GM21423 (cell line): ENCODE measurements at regions not wholly inside any gene's neighbourhood (a gene's known extent, or its start where the extent isn't known, plus 50 kb on each side); places are given as distances from the start of the nearest gene placed in this dataset.

Experiments
- ATAC-seq: cut with Tn5 transposase; IDR thresholded peaks from one replicate; pipeline ENCODE4 v1.9.1; 2021; ENCODE audit warnings: mild to moderate bottlenecking, moderate library complexity; ENCODE audit not compliant: unreplicated experiment

DNA sequence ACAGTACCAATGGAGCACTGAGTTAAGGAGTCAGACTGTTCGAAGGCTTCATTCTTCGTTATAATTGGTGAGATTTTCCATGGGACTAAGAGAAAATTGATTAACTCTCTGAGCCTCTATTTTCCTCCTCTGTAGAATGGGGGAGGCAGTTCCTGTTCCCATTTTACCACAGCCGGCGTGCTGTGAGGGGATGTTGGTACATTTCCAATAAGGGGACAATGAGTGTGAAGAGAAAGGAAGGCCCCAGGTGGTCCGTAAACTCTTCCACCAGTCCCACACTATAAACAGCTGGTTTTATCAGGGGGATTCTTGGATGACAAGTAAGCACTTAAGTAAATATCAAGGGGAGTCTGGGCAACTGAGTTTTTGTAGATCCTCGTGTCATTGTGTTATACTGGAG lies 109.9 kb downstream of the DAD1 start:
- no peak for ATAC-seq

DNA sequence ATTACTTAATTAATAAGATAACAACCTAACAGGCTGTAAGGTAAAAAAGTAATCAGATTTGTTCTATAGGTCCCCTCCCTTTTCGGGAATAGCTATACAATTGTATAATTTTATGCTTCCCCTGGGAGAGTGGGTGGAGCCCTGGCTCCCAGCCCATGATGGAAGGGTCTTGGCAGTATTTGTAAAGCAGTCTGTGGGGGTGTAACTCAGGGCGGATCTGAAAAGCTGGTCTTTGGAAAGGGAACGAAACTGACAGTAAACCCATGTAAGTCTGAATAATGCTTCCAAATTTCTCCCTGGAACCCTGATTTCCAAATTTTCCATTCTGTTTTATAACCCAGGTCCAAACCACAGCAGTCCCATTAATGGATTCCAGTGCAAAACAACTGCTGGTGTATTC lies 110.4 kb downstream of the DAD1 start:
- no peak for ATAC-seq

- ATAC-seq: no peak
Measured at GRCh38 chr14:22478247-22478646, 110.8 kb downstream of the DAD1 start.

- ATAC-seq: no peak
Measured at GRCh38 chr14:22477569-22478194, 111.3 kb downstream of the DAD1 start.

DNA sequence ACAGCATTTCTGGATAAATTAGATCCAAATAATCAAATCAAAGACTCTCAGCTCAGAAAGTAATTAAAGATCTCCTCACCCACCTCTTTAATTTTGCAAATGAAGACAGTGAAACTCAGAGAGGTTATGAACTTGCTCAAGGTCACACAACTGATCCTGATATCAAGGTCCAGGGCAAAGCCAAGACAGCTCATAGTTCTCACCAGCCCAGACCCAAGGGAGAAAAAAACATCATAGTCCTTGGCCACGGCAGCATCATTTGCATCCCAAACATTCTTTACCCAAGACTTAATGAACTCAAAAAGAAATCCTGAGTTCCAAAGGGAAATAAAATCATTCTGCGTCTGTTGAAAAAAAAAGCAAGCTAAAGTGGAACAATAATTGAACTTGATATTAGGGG lies 112.1 kb downstream of the DAD1 start:
- no peak for ATAC-seq

DNA sequence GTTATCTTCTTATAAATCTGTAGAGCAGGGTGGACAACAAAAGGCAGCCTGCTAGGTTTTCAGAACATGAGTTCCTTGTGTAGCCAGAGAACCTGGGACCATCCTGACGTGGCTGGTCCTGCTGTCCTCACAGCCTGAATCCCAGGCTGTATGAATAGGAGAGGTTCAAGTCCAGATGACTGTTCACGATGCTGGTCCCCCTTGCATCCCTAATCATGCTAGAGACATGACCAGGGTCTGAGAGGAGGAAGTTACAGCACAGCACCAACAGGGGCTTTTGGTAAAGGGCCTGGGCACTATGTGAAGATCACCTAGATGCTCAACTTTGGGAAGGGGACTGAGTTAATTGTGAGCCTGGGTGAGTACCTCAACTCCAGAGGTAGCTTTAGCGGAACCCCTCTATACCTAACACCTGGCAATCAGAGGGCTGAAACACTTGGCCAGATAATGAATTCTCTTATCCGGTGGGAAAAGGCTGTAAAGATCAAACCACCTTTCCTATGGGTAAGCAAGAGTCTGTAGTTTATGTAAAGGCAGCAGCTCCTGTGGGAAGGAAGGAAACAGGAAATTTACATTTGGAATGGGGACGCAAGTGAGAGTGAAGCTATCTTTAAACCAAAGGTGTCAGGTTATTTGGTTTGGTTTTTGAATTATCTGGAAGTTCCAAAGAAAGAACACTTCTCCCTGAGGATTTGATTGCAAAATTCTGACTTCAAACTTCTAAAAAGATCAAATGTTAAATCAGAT lies 112.8 kb downstream of the DAD1 start:
- ATAC-seq: no peak

GRCh38 chr14:22475381-22475780 lies 113.6 kb downstream of the DAD1 start:
- ATAC-seq: no peak

DNA sequence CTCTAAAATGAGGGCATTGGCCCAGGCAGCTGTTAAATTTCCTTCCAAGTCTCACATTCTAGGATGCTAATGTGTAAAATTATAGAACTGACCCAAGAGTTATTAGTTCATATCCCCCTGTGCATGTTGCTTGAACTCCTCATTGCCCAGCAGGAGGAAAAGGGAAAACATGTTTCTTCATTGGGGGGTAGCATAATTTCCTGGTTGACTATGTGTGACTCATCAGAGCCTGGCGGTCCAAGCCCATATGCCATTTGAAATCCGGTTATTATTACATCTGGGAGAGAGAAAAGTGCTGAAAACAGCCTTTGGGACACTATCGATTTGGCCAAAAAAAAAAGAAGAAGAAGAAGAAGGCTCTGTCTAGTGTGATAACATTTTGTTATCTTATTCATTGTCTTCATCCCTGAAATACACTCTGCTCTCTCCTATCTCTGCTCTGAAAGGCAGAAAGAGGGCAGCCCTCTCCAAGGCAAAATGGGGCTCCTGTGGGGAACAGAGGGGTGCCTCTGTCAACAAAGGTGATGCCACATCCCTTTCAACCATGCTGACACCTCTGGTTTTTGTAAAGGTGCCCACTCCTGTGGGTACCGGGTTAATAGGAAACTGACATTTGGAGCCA lies 114.2 kb downstream of the DAD1 start:
- no peak for ATAC-seq

DNA sequence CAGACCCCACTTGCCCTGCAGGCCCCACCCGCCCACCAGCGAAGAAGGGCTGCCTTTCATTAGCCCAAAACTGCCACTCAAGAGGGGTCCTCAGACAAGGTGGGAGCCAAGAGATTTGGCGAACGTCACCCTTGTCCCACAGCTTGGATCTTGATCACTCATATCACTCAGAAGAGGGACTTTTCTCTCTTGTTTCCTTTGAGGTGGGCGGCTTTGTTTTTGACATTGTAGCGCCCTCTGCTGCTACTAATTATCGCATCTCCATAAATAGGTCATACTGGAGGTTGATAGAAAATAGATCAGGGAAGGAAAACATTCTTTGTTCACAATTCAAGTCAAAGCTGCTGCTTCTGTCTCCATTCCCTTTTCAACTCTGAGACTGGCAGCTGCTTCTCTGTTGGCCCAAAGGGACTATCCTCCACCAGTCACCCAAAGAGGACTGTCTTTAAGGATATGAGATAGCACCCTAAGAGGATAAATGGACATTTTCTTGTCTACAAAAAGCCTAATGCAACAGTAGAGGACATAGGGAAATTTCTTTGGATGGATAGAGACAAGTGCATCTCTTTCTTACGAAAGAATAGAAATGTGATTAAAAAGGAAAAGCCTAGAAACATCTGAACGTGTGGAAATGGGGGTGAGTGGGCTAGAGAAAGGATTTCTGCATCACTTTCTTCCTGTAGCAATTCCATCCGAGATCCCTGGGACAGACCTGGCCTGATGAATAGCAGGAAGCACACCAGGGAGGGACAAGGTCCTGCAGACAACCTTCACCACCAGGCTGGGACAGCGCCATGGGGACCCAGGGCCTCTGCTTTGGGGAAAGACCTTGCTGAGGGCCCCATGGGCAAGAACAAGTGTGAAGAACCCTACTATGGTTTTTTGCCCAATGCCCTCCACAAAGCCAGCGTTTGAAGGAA lies 115.8 kb downstream of the DAD1 start:
- no peak for ATAC-seq

- ATAC-seq: no peak
Measured at GRCh38 chr14:22472466-22472865, 116.6 kb downstream of the DAD1 start.

DNA sequence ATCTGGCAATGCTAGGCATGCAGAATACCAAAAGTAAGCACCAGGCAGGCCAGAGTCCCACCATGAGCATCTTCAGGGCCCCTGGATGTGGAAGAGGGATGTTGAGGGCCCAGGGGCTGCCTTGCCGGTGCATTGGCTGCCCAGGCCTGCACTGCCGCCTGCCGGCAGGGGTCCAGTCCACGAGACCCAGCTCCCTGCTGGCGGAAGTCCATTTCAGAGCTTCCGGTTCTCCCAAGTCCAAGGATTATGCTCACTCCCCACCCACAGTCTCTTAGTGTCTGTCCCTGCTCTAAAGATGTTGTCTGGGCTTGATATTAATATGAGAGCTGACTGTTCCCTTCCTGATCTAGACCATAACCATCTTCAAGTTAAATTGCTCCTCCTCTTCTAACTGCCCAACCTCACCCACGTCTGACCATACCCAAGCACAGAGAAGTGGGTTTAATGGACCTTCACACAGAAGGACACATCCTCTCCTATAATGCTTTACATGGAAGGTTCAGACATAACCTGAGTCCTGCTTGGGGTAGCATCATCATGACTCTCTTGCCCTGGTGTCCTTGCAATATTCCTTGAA lies 117.4 kb downstream of the DAD1 start:
- ATAC-seq: no peak

GRCh38 chr14:22469538-22470303 lies 119.3 kb downstream of the DAD1 start:
- no peak for ATAC-seq

- ATAC-seq: no peak
Measured at GRCh38 chr14:22468830-22469229, 120.2 kb downstream of the DAD1 start.

DNA sequence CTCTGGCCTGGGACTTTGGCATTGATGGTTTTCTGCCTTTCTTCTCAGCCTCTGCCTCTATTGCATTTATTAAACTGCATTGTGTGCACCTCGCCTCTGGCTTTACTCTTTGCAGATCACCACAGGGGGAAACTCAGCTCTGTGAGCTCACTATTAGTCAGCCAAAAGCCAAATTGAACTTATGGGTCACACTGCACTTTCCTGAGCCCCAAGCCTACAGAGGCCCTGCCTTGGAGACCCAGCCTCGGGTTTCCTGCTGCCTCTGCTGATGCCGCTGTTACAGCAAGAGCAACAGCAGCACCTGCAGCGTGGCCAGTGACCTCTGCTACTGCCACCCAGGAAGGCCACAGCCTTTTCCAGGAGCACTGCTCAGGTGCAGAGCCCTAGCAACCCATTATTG lies 122.5 kb downstream of the DAD1 start:
- no peak for ATAC-seq

- peak; percentile 1 for ATAC-seq
Measured at GRCh38 chr14:22465201-22465840, 123.7 kb downstream of the DAD1 start.

DNA sequence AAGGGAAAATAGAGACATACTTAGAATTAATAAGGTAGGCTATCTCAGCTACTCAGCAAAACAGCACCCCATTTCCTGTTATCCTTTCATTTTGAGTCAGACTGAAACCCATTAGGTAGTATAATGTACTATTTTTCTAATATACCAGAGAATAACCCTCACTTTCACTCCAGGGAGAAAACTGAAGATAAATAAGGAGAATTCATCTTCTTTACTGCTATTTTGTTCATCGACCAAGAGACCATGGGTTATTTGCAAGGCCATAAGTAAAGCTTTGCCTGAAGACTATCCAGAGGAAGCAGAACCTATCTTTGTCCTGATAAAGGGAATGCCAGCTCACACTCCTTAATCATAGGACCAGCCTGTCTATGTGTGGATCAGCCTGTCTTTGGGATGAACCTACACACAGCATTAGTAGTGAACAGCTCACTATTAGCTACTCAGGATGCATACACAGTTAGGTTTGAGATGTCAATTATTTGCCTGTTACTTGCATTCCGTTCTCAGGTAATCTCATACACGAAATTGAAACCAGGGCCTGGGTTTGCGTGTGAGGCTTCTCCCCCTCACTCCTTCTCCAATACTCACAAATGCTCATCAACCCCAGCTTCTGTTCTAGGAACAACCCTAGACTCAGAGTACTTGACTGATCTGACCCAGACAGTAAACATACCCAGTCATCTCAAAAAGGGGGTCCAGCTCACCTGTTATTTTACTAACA lies 124.4 kb downstream of the DAD1 start:
- ATAC-seq: peak; percentile 57

DNA sequence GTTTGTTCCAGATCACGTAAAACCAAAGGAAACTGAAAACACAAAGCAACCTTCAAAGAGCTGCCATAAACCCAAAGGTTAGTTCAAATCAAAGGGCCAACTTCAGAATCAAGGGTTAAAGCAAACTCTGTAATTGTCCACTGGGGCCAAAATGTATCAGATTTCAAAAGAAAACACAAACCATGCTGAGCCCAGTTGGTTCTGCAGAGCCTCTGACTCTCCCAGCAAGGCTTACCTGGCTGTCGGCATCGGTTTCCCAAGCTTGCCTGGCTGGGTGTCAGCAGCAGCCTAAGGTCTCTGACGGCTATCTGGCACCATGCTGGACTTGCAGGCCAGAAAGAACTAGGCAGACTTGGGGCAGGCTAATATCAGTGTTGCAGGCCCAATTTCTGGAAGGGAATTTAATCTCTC lies 125.3 kb downstream of the DAD1 start:
- no peak for ATAC-seq

DNA sequence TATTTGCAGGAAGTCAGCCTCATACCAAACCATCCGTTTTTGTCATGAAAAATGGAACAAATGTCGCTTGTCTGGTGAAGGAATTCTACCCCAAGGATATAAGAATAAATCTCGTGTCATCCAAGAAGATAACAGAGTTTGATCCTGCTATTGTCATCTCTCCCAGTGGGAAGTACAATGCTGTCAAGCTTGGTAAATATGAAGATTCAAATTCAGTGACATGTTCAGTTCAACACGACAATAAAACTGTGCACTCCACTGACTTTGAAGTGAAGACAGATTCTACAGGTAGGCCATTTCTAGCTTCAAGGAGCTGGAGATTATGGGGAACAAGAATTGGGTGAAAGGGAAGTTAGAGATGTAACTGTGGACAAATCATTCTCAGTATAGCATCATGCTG lies 126.1 kb downstream of the DAD1 start:
- no peak for ATAC-seq
